HG03039 (cell line): ENCODE measurements at regions not wholly inside any gene's neighbourhood (a gene's known extent, or its start where the extent isn't known, plus 50 kb on each side); places are given as distances from the start of the nearest gene placed in this dataset.

Experiments used
- ATAC-seq: cut with Tn5 transposase; IDR thresholded peaks from one replicate; pipeline ENCODE4 v1.9.1; 2021; ENCODE audit warnings: mild to moderate bottlenecking, moderate library complexity; ENCODE audit not compliant: unreplicated experiment

GRCh38 chr18:51789871-51790270 lies 550.1 kb upstream of the DCC start:
- no peak for ATAC-seq

GRCh38 chr18:51801514-51801913 lies 538.5 kb upstream of the DCC start:
- no peak for ATAC-seq

DNA sequence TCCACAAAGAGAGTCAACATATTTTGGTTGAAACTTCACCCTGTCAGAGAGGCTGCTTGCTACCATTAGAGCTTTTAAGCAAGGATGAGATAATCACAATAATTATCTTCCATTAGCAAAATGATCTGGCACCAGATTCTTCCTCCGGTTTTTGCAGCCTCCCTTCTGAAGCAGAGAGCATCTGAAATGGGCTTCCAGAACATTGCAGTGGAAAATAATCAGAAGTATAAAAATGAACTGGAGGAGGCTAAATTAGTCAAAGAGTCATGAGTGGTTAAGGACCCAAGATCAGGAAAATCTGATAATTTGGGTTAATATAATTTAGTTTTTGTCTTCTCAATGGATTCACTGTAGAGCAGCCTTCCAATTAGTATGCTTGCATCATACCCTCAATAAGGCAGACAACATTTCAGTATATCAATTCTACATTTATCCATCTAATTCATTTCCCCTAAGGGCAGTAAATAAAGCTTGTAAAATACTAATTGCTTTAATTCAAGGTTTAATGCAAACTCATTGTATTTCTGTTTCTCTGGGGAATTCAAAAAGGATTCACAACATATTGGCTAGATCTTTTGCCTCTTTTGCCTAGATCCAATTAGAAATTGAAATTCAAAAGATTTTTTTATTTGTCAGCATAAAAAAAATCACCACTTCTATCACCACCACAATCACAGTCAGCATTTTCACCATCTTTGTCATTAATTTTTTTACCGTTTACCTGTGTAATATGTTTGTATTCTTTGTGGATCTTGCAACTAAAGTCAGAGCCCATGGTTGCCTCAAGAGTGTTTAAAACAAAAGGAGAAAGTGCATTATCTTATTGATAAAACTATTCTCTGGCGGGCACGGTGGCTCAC lies 537.2 kb upstream of the DCC start:
- no peak for ATAC-seq

- ATAC-seq: no peak
Observed at GRCh38 chr18:51807336-51807735, 532.7 kb upstream of the DCC start.

DNA sequence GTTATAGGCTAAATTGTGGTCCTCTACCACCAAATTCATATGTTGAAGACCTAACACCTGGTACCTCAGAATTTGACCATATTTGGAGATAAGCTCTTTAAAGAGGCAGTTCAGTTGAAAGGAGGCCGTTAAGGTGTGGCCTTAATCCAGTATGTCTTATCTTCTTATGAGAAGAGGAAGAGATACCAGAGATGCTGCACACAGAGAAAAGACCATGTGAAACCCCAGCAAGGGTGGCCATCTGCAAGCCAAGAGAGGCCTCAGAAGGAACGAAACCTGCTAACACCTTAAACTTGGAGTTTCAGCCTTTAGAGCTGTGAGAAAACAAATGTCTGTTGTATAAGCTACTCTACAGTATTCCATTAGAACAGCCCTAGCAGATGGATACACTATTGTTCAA lies 528.1 kb upstream of the DCC start:
- ATAC-seq: no peak

GRCh38 chr18:51813740-51814139 lies 526.3 kb upstream of the DCC start:
- ATAC-seq: no peak

DNA sequence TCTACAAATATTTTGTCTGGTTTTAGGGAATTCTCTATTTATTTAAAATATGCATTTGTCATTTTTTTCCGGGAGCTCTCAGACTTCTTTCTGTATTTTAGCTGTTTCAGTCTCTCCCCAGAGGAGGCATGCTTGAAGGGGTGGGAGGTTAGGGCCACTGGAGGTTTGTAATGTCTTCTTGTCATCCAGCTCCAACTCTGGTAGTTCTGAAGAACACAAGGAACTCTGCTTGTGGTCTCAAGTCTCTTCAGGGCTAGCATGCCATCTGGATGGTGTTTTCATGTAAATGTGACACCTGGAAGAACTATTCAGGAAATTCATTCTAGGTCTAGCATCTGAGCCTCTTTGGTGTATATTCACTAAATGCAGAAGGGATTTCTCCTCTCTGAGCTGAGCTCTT lies 518.4 kb upstream of the DCC start:
- no peak for ATAC-seq

DNA sequence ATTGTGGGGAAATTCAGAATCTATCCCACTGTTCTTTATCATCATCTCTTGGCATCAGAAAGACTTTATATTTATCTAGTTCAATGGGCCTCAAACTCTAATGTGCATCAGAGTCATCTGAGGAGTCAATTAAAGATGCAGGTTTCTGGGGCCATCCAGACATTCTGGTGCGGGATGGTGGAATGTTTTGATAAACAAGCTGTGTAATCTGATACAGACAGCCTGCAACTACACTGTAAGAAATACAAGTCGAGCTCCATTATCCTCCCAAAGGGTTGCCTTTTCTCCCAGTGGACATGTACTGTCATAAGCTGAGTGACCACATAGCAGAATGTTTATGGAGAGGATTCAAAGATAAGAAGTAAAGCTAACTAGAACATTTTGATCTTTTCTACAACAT lies 515.3 kb upstream of the DCC start:
- ATAC-seq: no peak

DNA sequence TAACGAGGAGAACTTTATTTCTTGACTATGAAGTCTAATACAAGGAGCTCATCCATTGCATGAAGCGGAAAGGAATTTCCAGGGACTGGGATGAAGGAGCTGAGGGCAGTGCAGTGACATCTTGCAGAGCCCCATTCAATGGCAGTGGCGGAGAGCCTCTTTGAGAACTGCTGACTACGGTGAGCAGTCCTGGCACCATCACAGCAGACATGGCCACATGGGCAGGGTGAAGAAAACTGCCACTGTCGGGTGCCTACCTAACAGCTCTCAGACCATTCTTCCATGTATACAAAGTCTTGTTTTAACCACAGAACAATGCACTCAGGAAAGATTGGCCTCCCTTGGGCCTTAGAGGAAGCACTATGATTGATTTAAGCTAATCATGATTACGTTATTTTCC lies 506.1 kb upstream of the DCC start:
- ATAC-seq: no peak

GRCh38 chr18:51848702-51849101 lies 491.3 kb upstream of the DCC start:
- ATAC-seq: no peak

GRCh38 chr18:51852681-51853080 lies 487.3 kb upstream of the DCC start:
- ATAC-seq: no peak

GRCh38 chr18:51857989-51858388 lies 482.0 kb upstream of the DCC start:
- ATAC-seq: no peak

DNA sequence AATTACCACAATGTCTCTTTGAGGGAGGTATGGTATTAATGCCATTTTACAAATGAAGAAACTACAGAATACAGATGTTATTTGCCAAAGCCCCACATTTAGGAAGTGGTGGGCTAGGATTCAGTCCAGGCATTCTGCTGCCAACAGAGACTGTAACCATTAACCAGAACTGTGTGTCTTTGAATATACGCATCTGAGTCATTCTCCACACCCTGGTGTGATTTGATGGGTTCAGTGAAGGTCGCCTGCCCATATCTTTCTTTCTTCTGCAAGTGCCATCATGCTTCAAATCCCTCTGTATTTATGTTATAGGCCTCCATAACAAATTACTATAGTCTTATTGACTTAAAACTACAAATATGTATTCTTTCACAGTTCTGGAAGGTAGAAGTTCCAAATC lies 479.0 kb upstream of the DCC start:
- ATAC-seq: no peak

DNA sequence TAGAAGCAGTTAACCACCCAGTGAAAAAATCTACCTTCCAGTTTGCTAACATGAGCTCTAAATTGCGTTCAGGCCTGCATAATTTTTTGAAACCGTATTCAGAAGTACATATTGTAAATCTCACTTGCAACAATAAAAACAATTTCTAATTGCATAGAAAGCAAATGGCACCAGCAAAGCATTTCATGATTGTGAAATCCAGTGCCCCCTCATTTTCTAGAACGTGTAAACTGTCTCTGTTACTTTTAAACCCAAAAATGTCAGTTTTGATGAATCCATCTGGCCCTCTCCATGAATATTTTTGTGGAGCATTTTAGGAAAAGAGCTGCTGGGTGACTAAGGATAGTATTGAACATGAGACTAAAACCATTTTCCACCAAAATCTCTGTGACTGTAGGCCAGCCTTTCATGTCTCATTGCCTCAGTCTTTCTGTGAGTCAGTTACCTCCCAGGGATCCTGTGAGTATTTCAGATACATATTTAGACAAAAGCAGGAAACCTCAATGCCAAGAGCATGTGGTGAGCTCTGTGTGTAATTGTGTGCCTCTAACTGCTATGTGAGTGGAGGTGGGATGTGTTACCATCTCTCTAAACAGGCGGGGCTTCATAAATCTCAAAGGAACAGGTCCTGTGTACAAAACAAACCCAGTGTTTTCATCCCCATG lies 477.8 kb upstream of the DCC start:
- no peak for ATAC-seq

- no peak for ATAC-seq
Observed at GRCh38 chr18:51864219-51864965, 475.6 kb upstream of the DCC start.

- ATAC-seq: no peak
Observed at GRCh38 chr18:51865538-51865937, 474.5 kb upstream of the DCC start.

DNA sequence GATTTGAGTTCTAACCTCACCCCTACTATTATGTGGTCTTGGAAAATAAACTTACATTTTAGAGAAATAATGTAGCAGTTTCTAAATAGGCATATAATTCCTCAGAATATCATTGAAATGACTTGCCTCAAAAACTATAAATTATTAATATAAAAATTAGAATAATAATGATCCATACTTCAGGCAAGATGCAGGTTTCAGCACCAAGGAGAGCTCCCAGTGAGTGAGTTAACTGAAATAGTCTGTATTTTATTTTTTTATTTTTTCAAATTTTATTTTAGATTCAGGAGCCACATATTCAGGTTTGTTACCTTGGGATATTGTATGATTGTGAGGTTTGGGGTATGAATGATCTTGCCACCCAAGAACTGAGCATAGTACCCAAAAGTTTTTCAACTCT lies 472.2 kb upstream of the DCC start:
- no peak for ATAC-seq

- no peak for ATAC-seq
Observed at GRCh38 chr18:51878724-51879123, 461.3 kb upstream of the DCC start.

- no peak for ATAC-seq
Observed at GRCh38 chr18:51879329-51879728, 460.7 kb upstream of the DCC start.

DNA sequence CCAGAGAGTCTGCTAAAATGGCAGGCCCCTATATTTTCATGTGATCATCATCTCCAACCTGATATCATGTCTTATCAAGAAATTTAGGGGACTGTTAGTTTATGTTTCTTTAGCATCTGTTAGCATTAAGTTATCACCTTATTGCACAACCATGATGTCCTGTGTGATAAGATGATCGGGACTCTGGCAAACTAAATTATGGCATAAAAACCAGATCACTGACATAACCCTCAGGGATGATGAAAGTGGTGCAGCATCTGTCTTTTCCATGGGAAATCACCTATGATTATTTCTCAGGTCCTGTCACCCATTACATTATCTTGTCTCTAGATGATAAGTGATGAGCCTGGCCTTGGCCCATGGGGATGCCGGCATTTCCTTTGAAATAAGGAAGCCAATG lies 458.6 kb upstream of the DCC start:
- no peak for ATAC-seq

- no peak for ATAC-seq
Observed at GRCh38 chr18:51884039-51884438, 456.0 kb upstream of the DCC start.

DNA sequence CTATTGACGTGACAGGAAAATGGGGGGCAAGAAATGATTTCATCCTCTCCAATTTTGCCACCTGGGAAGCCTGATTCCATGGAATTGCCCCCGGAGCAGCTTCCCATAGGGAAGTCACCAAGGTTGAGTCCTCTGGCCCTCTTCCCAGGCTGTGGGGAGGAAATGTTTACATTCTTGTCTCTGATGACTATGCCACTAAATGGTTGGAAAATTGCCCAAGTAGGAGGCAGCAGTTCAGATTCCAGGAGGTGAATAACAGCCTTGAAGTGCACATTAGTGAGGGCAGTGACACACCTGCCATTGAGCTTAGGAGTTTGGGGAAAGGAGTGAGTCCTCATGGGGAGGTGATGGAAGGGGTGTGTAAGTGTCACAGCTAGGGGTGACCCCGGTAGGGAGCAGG lies 449.2 kb upstream of the DCC start:
- ATAC-seq: no peak
